Skin of body (tissue), 1 donor: ENCODE measurements at regions not wholly inside any gene's neighbourhood (a gene's known extent, or its start where the extent isn't known, plus 50 kb on each side); places are given as distances from the start of the nearest gene placed in this dataset.

ENCODE experiments used
- DNase-seq: peaks from one replicate; lab custom pipeline; 2025; lab: John Stamatoyannopoulos, UW

DNA sequence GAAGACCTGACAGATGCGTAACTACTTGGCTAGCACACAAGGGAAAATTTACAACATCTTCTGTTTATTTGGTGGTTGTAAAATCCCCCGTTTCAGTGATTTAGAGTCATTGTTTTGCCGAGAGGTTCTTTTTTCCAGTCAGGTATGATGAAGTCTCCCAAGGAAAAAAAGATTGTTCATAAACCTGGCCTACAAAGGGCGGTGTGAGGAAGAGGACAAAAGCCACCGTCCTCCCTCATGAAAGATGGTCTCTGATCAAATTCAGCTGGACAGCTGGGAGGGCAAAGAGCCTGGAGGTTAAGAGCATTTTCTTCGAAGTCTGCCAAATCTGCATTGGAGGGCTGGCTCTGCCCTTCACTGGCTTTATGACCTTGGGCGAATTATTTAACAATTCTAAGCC, 419.9 kb downstream of the HAPSTR1 start:
- no peak for DNase-seq

- DNase-seq, result no peak
Observed at GRCh38 chr16:9516444-9516843, 425.0 kb downstream of the HAPSTR1 start.

DNA sequence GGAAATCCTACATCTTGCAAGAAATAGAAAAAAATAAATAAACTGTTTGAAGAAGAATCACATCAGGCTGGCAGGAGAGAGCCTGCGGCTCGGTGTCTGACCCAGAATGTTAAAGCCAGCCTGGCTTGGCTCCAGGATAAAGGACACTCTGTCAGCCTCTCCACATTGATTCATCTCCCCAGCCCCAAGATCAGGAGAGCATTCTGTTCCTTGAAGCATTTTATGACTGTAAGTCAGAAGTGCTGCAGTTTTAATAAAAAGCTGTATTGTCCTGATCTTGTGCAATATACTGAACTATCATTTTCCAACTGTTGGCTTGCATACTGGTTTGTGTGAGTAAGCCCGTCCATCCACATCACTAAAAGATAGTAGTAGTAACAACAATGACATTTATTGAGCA, 426.6 kb downstream of the HAPSTR1 start:
- no peak for DNase-seq

- no peak for DNase-seq
Observed at GRCh38 chr16:9518581-9518980, 427.1 kb downstream of the HAPSTR1 start.

DNA sequence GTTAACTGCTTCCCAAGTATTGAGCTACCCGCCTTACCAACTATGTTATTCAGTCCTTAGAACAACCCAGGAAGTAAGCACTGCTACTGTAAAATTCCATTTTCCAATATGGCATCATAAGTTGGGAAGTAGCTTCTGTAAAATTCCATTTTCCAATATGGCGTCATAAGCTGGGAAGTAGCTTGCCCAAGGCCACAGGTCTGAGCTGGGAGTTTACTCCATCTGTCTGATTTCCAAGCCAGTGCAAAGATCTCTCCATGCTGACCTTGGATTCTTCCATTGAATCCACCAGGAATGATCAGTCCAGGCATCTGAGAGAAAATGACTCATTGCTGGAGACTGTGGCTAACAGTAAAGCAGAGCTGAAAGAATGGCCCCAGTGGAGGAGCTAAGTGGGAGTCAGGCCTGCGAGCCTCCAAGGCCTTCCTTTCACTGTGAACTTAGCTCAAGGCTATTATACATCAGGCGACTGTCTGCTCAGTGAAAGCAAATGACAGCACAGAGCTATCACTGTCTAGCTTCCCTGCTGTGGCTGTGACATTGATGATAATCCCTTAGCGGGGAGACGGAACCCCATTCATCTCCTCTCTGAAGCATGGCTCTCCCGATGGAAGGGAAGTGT, 430.4 kb downstream of the HAPSTR1 start:
- no peak for DNase-seq

DNA sequence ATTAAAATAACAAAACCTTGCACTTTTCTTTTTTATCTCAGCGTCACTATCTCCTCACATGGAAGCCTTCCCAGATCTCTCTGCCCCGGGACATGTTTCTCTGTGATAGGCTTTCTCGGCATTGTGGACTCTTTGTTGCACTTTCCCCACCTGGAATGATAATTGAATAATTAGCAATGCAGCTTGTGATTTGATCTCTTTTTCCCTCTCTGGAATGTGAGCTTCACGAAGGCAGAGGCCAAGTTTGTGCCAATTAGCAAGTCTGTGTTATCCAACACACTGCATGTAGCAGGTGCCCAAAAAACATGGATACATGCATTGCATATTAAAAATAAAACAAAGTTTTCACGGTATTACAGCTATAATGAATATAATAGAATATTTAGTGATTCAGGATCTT, 431.2 kb downstream of the HAPSTR1 start:
- DNase-seq, result no peak

DNA sequence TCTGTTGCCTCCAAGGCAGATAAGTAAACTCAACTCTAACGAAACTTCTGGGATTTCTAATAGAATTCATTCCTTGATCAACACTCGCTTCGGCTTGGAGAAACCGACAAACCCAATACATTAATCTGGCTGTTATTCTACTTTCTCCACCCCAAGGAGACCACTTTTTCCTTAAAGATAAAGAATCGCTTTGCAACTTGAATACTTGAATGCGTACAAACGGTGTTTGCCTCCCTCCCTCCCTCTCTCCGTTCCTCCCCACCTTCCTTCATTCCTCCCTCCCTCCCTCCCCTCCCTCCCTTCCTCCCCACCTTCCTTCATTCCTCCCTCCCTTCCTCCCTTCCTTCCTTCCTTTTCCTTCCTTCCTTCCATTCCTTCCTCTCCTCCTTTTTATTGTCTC, 432.6 kb downstream of the HAPSTR1 start:
- no peak for DNase-seq

DNA sequence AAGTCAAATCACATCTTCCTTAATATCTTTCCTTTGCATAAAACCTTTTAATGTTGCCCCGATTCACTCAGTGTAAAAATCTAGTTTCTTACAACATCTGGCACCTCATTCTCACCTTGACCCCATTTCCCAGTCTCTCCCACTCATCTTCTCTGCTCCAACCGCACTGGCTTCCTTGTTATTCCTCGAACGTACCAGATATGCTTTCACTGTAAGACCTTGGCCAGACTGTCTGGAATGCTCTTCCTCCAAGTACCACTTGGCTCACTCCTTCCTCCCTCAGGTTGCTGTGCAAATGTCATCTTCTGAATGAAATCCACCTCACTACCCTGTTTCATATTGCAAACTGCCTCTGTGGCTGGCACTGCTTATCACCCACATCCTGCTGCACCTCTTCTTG, 433.6 kb downstream of the HAPSTR1 start:
- no peak for DNase-seq

GRCh38 chr16:9526791-9527190, 435.3 kb downstream of the HAPSTR1 start:
- no peak for DNase-seq

- no peak for DNase-seq
Observed at GRCh38 chr16:9527976-9528375, 436.5 kb downstream of the HAPSTR1 start.

- DNase-seq, result no peak
Observed at GRCh38 chr16:9528511-9529079, 437.2 kb downstream of the HAPSTR1 start.

DNA sequence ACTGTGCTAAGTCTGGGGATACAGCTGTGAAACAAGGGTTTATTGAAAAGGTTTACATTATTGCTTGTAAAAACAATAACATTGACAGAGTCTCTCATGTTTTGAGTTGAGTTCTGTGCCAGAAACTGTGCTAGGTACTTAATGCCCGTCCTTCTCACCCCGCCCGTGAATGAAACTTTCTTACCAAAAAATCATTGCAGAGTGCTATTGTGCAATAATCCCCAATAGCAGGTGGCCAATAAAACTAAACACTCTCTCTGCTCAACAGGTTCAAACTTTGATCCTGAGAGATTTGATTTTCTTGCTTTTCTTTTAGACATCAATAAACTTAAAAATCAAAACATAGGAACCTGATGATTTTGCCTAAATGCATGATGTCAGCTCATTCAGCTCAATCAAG, 441.6 kb downstream of the HAPSTR1 start:
- DNase-seq, result no peak

DNA sequence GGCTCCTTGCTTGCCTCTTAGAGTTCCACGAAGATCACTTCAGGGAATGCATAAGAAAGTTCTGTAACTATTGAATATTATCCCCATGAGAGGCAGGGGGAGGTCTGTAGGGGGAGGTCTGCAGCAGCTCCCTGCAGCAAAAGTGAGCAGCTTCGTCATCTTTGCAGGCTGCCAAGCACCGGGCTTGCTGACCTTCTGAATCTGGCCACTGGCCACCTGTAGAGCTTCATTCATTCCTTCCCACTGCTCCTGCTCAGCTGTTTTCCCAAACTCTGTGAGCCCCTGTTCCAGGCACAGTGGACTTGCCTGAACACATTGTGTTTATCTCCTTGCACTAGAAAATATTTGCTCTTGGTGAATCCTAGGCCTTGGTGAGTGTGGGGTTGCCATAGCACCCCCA, 443.3 kb downstream of the HAPSTR1 start:
- no peak for DNase-seq

DNA sequence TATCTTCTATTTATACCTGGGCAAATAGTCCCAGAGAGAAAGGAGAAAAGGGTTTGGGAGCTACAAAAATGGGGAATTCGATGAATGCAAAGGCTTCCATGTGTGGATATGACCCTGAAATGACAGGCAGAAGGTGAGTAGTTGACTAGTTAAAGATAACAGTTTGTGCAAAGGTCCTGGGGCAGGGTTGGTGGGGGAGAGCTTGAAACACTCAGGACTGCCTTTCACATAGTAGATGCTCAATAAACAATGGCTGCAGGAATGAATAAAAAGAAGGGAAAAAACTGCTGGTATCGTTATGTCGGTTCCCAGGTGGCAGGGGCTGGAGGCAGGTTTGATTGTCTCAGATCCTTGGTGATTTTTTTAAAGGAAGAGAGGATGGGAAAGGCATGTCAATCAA, 445.5 kb downstream of the HAPSTR1 start:
- no peak for DNase-seq

DNA sequence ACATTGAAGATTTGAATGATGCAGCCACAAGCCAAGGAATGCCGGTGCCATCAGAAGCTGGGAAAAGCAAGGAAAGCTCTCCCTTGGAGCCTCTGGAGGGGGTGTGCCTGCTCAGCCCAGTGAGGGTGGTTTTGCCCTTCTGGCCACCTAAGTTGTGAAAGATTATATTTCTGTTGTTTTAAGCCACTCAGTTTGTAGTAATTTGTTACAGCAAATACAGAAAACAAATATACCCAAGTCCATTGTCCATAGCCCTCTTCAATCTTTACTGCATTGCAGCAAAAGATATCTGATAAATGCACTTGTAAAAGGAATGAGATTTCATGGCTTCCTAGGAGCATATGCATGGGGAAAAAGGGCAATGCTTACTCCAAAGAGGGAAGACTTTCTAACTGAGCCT, 447.9 kb downstream of the HAPSTR1 start:
- DNase-seq, result no peak

DNA sequence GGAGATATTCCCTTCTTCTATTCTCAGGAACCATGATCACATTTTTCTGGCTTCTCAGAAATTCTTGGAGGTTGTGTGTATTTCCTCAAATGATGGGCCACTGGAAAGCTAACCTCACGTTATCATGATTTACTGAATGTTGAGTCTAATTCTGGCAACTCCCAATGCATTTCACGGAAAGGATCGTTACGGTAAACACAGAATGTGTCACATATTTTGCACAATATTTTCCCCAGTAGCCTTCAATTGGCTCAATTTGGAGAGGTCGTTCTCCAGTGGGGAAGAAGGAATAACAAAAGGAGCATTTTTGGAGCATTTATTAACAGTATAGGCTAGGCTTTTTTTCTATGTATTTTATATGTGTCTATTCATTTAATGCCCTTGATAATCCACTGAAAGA, 450.3 kb downstream of the HAPSTR1 start:
- no peak for DNase-seq

GRCh38 chr16:9542165-9542755, 450.8 kb downstream of the HAPSTR1 start:
- DNase-seq, result no peak

DNA sequence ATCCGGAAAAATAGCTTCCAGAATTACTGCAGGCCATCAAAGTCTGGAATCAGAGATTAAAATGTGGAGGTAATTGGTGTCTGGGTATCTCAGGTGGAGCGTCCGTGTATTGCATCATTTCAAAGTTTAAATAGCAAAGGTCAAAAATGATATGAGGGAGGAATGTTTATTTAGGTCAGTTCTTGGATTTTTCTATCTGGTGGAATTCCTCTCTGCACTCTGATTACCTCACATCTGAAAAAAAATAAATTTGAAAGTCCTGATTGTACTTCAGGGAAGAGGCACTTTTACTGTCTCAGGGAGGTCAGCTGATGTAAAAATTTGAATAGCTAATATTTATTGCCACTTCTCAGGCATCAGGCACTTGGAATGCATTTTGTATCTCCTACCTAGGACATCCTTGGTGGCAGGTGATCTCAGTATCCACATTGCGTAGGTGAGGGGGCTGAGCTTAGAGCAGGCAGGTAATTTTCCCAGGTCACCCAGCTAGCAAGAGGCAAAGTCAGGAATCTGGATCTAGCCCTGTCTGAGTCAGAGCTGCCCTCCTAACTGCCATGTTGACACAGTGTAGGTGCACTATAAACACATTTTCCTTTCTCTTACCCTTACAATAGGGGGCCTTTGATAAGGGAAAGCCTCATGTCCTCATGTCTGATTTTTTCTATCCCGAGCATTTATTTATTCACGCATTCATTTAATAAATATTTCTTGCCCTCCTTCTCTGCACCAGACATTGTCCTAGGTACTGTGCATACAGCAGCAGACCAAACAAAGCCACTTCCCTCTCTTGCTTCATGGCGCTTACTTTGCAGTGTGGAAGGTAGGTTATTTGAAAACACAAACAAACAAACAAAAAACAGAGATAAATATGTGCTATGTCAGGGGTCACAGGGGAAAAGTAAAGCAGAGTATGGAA, 454.3 kb downstream of the HAPSTR1 start:
- DNase-seq, result no peak

- no peak for DNase-seq
Observed at GRCh38 chr16:9546438-9546786, 455.0 kb downstream of the HAPSTR1 start.

DNA sequence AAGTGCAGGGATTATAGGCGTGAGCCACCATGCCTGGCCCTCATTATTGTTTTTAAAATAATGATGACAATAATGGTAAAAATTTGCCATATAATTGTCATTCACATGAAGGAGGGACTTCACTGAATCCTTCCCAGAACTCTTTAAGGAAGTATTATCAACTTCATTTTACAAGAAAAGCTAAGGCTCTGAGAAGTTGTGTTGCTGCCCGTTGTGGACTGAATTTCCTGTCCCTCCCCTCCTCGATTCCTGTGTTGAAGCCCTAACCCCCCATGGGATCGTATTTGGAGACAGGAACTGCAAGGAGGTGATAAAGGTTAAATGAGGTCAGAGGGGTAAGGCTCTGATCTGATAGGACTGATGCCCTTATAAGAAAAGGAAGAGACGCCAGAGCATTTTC, 458.0 kb downstream of the HAPSTR1 start:
- no peak for DNase-seq

DNA sequence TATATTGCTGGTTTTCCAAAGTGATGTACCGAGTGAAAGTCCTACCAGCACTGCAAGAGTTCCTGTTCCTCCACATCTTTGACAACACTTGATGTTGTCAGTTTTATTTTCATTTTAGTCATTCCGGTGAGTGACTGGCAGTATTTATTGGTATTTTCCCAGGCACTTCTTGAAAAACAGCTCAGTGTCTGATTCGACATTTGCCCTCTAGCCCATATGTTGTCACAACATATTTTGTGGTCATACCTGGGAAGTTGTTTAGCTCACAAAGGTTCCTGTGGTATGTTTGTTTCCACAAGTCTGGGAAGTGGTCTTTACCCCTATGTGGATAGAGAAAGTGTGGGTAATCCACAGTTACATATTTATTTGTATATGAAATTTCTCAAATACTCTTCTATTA, 463.6 kb downstream of the HAPSTR1 start:
- DNase-seq, result no peak

- no peak for DNase-seq
Observed at GRCh38 chr16:9556949-9557665, 465.7 kb downstream of the HAPSTR1 start.
